ENCODE measurements at regions not wholly inside any gene's neighbourhood (a gene's known extent, or its start where the extent isn't known, plus 50 kb on each side); places are given as distances from the start of the nearest gene placed in this dataset.

DNA sequence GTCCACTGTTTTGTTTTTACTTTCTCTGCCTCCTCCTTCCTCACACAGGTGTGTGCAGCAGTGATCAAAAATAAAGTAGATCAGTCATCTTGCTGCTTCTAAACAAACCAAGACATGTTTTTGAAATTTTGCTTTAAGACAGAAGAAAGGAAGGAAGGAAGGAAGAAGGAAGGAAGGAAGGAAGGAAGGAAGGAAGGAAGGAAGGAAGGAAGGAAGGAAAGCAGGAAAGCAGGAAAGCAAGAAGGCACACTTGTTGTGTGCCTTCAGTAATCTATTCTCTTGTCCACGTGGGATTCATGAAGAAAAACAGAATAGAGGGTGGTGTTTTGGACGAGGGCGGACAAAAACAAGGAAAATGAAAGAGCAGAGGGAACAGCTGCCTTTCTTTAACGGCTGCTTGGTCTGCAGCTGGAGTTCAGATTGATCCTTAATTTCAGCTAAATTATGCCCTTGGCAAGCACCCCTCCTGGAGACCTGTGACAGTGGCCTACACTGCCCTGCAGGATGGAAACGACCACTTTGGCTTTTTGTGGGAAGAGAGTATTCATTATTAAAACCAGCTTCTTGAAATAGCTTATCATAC, 188.5 kb upstream of the IRX3 start:
- no peak for DNase-seq (ENCODE audit: extremely low read depth, low read depth)
- no peak overlapping the region for H3K4me3 ChIP-seq (replicated peaks; ENCODE audit: low read depth, low read length)
- TF ChIP-seq CTCF (IDR thresholded peaks at IDR 0.05; ENCODE audit: low read depth, low read length, missing control alignments), result no peak

GRCh38 chr16:54473226-54473993, 186.8 kb upstream of the IRX3 start:
- no peak for DNase-seq (ENCODE audit: extremely low read depth, low read depth)
- no peak for TF ChIP-seq CTCF (IDR thresholded peaks at IDR 0.05; ENCODE audit: low read depth, low read length, missing control alignments)
- no peak overlapping the region for H3K4me3 ChIP-seq (replicated peaks; ENCODE audit: low read depth, low read length)

DNA sequence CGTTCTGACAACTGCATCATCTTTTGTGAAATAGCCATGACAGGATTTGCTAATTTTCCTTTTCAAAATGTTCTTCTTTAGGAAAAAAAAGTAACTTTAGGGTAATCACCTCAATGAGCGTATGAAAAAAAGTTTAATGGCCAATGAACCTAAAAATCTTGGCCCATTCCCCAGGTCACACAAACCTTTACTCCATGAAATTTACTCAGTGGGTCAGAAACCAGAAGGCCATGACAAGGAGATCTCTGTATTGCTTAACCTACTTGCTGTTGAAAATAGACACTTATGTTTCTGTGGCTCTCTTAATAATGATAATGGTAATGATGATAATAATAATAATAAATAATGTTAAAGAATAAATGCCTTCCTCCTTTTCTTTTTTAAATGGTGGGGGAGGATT, 180.8 kb upstream of the IRX3 start:
- no peak for TF ChIP-seq CTCF (IDR thresholded peaks at IDR 0.05; ENCODE audit: low read depth, low read length, missing control alignments)
- DNase-seq (ENCODE audit: extremely low read depth, low read depth), result no peak
- H3K4me3 ChIP-seq (replicated peaks; ENCODE audit: low read depth, low read length), result no peak overlapping the region

- no peak for DNase-seq (ENCODE audit: extremely low read depth, low read depth)
- no peak overlapping the region for H3K4me3 ChIP-seq (replicated peaks; ENCODE audit: low read depth, low read length)
- TF ChIP-seq CTCF (IDR thresholded peaks at IDR 0.05; ENCODE audit: low read depth, low read length, missing control alignments), result no peak
Measured at GRCh38 chr16:54466233-54466632, 179.6 kb upstream of the IRX3 start.

DNA sequence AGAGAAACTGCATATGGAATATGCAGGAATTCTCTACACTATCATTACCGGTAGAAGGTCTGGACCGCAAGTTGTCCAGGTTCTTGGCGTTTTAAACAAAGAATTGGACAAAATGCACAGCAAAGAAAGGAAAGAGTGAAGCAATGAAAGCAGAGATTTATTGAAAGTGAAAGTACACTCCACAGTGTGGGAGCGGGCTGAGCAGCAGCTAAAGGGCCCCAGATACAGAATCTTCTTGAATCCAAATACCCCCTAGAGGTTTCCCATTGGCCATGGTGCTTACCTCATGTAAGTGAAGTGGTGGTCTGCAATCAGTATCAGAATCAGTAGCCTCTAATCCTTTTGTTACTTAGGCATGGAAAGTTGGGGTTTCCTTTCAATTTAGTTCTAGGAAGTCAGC, 178.5 kb upstream of the IRX3 start:
- H3K4me3 ChIP-seq (replicated peaks; ENCODE audit: low read depth, low read length), result no peak overlapping the region
- no peak for TF ChIP-seq CTCF (IDR thresholded peaks at IDR 0.05; ENCODE audit: low read depth, low read length, missing control alignments)
- DNase-seq (ENCODE audit: extremely low read depth, low read depth), result no peak

GRCh38 chr16:54462771-54463170, 176.2 kb upstream of the IRX3 start:
- no peak for DNase-seq (ENCODE audit: extremely low read depth, low read depth)
- TF ChIP-seq CTCF (IDR thresholded peaks at IDR 0.05; ENCODE audit: low read depth, low read length, missing control alignments), result no peak
- no peak overlapping the region for H3K4me3 ChIP-seq (replicated peaks; ENCODE audit: low read depth, low read length)

Measured in HFF-Myc (cell line).